IPS-15b (cell line): ENCODE measurements at regions not wholly inside any gene's neighbourhood (a gene's known extent, or its start where the extent isn't known, plus 50 kb on each side); places are given as distances from the start of the nearest gene placed in this dataset.

Experiments
- H3K27me3 ChIP-seq: one replicate; pipeline ENCODE4 v1.6.1; 2013; ENCODE audit warnings: low read length; ENCODE audit not compliant: control insufficient read depth, insufficient read depth
- H3K36me3 ChIP-seq: one replicate; pipeline ENCODE4 v1.6.1; 2013; ENCODE audit warnings: low read length; ENCODE audit not compliant: control insufficient read depth, insufficient read depth
- H3K4me1 ChIP-seq: one replicate; pipeline ENCODE4 v1.6.1; 2013; ENCODE audit warnings: mild to moderate bottlenecking, low read length; ENCODE audit not compliant: control insufficient read depth, insufficient read depth
- H3K4me3 ChIP-seq: one replicate; pipeline ENCODE4 v1.5.1; 2013; ENCODE audit warnings: low read depth, low read length
- H3K9ac ChIP-seq: one replicate; pipeline ENCODE4 v1.6.1; 2013; ENCODE audit warnings: low read depth, mild to moderate bottlenecking, low read length
- H3K9me3 ChIP-seq: one replicate; pipeline ENCODE4 v1.6.1; 2013; ENCODE audit warnings: mild to moderate bottlenecking, low read length; ENCODE audit not compliant: control insufficient read depth, insufficient read depth

- Histone ChIP-seq H3K4me3 (no peak overlapping the region), H3K4me1 (no peaks in the 10 kb centered on the region), H3K36me3 (no peaks in the 10 kb centered on the region), H3K9ac (no peak overlapping the region), H3K27me3 (no peaks in the 10 kb centered on the region), H3K9me3 (no peaks in the 10 kb centered on the region)
These were observed 160.8 kb downstream of the CDC5L start for GRCh38 chr6:44548319-44548718.

DNA sequence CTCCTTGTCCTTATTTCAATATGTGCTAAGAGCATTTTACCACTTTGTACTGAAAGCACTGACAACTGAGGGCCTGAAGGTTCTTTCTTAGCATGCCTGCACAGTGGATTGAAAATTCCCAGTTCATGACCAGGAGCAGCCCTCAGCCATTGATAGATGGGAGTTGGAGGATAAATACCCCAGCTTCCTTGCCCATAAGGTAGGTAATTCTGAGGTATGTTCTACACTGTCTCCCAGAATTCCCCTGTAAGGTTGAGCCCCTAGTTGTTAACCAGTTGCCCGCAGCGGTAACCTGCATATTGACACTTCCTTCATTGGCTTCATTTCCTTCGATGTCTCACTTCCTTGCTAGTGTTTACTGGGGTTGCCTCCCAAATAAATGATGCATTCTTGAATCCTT is 162.0 kb downstream of the CDC5L start:
- Histone ChIP-seq H3K4me3 (no peak overlapping the region), H3K4me1 (no peaks in the 10 kb centered on the region), H3K9me3 (no peaks in the 10 kb centered on the region), H3K27me3 (no peaks in the 10 kb centered on the region), H3K9ac (no peak overlapping the region), H3K36me3 (no peaks in the 10 kb centered on the region)

GRCh38 chr6:44554194-44554593 is 166.7 kb downstream of the CDC5L start:
- no peak overlapping the region for H3K9ac ChIP-seq
- no peaks in the 10 kb centered on the region for H3K27me3 ChIP-seq
- no peaks in the 10 kb centered on the region for H3K9me3 ChIP-seq
- no peak overlapping the region for H3K4me3 ChIP-seq
- H3K4me1 ChIP-seq = no peaks in the 10 kb centered on the region
- no peaks in the 10 kb centered on the region for H3K36me3 ChIP-seq

DNA sequence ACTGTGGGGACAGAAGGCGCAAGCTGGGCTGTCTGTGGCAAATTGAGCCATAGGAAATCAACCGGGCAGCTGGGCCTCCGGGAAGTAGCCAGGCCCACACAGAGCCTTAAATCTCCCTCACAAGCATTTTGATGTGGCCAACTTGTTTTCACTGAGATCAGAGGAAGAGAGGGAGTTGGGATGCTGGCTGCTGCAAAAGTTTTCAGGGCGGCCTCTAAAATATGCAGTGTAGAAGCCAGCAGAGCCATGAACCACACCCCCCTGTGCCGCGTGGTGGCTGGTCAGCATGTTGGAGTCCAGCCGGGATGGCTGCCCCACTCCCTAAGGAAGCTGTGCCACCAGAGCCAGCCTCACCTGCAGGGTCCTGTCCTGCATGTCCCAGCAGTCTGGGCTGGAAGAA is 167.4 kb downstream of the CDC5L start:
- no peaks in the 10 kb centered on the region for H3K9me3 ChIP-seq
- H3K27me3 ChIP-seq = no peaks in the 10 kb centered on the region
- H3K36me3 ChIP-seq = no peaks in the 10 kb centered on the region
- H3K4me3 ChIP-seq = no peak overlapping the region
- no peak overlapping the region for H3K9ac ChIP-seq
- H3K4me1 ChIP-seq = peaks cover 3% of the 10 kb centered on the region

DNA sequence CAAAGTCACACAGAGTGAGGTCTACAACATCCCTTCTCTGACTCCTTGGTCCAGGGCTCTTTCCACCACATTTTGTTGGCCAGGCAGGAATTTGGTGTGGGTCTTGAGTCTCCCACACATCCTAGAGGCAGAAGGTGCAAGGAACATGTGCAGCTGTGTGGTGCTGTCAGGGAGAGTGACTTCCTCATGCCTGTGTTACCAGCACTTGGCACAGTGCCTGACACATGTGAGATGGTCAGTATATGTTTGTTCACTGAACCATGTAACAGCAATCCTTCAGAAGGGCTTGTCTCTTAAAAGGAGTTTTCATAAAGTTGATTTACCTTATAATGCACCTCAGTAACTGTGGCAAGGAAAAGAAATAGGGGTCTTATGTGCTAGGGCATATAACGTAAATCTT is 168.5 kb downstream of the CDC5L start:
- Histone ChIP-seq H3K9ac (no peak overlapping the region), H3K4me1 (peaks cover 3% of the 10 kb centered on the region), H3K4me3 (no peak overlapping the region), H3K36me3 (no peaks in the 10 kb centered on the region), H3K9me3 (no peaks in the 10 kb centered on the region), H3K27me3 (no peaks in the 10 kb centered on the region)

- H3K4me1 ChIP-seq = peaks cover 3% of the 10 kb centered on the region
- H3K9ac ChIP-seq = no peak overlapping the region
- H3K4me3 ChIP-seq = no peak overlapping the region
- no peaks in the 10 kb centered on the region for H3K9me3 ChIP-seq
- no peaks in the 10 kb centered on the region for H3K27me3 ChIP-seq
- H3K36me3 ChIP-seq = no peaks in the 10 kb centered on the region
These were observed 170.7 kb downstream of the CDC5L start for GRCh38 chr6:44558024-44558831.

GRCh38 chr6:44558832-44559251 is 171.3 kb downstream of the CDC5L start:
- Histone ChIP-seq H3K27me3 (no peaks in the 10 kb centered on the region), H3K9ac (no peak overlapping the region), H3K4me3 (no peak overlapping the region), H3K4me1 (peaks cover 3% of the 10 kb centered on the region), H3K36me3 (no peaks in the 10 kb centered on the region), H3K9me3 (no peaks in the 10 kb centered on the region)

DNA sequence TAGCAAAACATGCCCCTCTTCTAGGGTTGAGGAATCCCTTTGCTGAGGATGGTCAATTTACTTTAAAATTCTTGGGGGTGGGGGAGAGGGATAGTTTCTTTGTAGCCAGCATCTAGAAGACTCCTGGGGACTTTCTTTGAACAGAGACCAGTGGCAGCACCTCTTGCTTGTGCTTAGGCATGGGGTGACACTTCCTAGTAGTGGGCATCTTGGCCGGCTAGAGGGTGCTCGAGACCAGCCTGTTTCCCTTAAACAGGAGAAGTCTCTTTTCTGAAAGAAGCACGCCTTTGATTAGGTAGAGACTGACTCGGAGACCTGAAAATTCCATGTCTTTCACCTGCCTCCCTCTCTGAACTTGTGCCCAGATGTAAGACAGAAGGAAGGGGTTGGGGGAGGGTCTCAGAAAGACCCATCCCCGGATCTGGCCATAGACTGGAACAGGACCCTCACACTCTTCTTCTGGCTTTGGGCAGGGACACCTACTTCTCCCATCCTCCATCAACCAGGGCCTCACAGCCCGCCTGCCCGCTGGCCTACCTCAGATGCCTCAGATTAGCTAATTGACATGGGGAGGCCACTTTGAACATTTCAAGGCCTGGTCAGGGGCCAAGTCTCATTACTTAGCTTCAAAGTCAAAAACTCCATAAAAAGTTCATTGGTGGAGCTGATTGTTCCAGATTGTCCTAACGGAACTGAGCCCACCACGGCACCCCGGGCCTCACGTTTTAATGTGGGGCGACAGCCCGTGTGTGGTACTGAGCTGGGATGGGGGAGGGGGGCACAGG is 172.2 kb downstream of the CDC5L start:
- Histone ChIP-seq H3K27me3 (no peaks in the 10 kb centered on the region), H3K36me3 (no peaks in the 10 kb centered on the region), H3K4me1 (peaks cover 3% of the 10 kb centered on the region), H3K9me3 (no peaks in the 10 kb centered on the region), H3K4me3 (no peak overlapping the region), H3K9ac (no peak overlapping the region)

- Histone ChIP-seq H3K9me3 (no peaks in the 10 kb centered on the region), H3K36me3 (no peaks in the 10 kb centered on the region), H3K4me3 (no peak overlapping the region), H3K4me1 (peaks cover 3% of the 10 kb centered on the region), H3K27me3 (no peaks in the 10 kb centered on the region), H3K9ac (no peak overlapping the region)
These were observed 173.1 kb downstream of the CDC5L start for GRCh38 chr6:44560458-44561059.

GRCh38 chr6:44561060-44561623 is 173.6 kb downstream of the CDC5L start:
- Histone ChIP-seq H3K4me3 (peak overlapping the region; percentile 6), H3K9me3 (no peaks in the 10 kb centered on the region), H3K9ac (no peak overlapping the region), H3K27me3 (no peaks in the 10 kb centered on the region), H3K36me3 (no peaks in the 10 kb centered on the region), H3K4me1 (peaks cover 3% of the 10 kb centered on the region)

DNA sequence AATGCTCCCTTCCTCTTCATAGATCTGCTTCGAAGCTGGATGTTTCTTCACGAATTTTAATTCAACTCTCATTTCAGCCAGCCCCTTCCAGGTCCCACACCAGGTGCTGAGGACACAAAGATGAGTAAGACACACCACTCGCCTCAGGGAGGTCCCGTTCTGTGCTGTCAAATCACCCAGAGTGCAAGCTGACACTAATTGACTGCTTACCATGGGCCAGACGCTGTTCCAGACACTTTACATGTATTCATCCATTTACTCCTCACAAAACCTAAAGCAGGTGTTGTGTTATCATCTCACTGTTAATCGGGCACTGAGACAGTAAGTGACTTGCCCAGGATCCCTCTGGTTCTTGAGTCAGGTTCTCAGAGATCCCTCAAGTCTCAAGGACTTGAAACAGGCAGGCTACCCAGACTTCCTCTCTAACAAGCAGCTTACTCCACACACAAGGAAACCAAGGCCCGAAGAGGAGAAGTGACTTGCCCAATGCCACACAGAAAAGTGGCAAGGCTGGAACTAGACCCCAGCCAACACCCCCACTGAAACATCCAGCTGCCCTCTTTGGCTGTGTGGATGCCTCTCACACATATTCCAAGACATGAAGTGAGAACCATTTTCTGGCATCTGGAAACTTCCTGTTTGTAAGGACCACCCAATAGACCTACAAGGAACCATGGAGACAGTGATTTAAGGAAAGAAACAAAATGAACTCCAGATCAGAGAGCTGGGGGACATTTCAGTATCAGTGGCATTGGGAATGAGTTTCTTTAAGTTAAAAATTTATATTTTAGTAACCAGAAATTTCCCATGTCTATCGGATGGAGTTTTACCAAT is 174.5 kb downstream of the CDC5L start:
- Histone ChIP-seq H3K36me3 (no peaks in the 10 kb centered on the region), H3K27me3 (peaks cover 2% of the 10 kb centered on the region), H3K9me3 (no peaks in the 10 kb centered on the region), H3K9ac (no peak overlapping the region), H3K4me3 (no peak overlapping the region), H3K4me1 (peaks cover 3% of the 10 kb centered on the region)
